ENCODE measurements at regions not wholly inside any gene's neighbourhood (a gene's known extent, or its start where the extent isn't known, plus 50 kb on each side); places are given as distances from the start of the nearest gene placed in this dataset.

DNA sequence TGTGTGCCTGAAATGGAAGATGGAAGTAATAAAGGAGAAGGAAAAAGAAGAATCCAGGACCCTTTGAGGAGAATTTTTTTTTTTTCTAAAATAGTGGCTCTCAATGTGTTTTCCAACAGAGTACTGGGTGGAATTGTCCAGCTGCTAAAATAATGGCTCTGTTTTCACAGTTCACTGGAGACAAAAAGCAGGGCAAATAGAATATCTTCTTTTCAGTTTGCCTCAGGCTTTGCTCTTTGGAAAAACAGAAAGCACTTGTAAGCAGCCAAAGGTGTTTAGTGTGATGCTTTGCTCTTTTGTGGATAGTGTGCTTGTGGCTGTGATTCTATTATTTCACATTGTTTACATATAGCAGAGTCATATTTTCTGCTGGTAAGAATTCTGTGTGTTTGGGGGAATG, 77.4 kb upstream of the MROH9 start:
- Histone ChIP-seq H3K23ac (ENCODE audit: low read depth, low read length) (no peak overlapping the region), H2AFZ (replicated peaks; ENCODE audit: low read length, poor library complexity) (no peak overlapping the region), H3K14ac (replicated peaks; ENCODE audit: low read depth, low read length) (no peak overlapping the region), H3K4me3 (ENCODE audit: insufficient read depth, low read depth, low read length) (no peak overlapping the region), H3K79me1 (ENCODE audit: low read depth in 1 of 2, low read length in 2 of 2) (no peaks in the 10 kb centered on the region), H4K5ac (ENCODE audit: low read depth, low read length) (no peak overlapping the region), H3K27ac (ENCODE audit: insufficient read depth, low read length) (no peak overlapping the region), H2AK5ac (ENCODE audit: low read depth, low read length) (no peak overlapping the region), H4K8ac (ENCODE audit: low read depth in 2 of 2, low read length in 2 of 2) (no peak overlapping the region), H4K91ac (ENCODE audit: insufficient read depth, low read depth, low read length) (no peak overlapping the region), H3K56ac (ENCODE audit: extremely low read depth, insufficient read depth, low read length) (no peak overlapping the region), H2AK9ac (replicated peaks; ENCODE audit: low read depth, low read length, poor library complexity) (no peak overlapping the region), H3K18ac (ENCODE audit: low read depth, low read length) (no peak overlapping the region), H2BK5ac (ENCODE audit: low read depth, low read length, poor library complexity, severe bottlenecking) (no peak overlapping the region), H3K36me3 (ENCODE audit: control insufficient read depth, insufficient read depth, low read length) (no peaks in the 10 kb centered on the region), H2BK20ac (ENCODE audit: low read depth, low read length) (no peak overlapping the region), H2BK15ac (ENCODE audit: low read depth, low read length) (no peak overlapping the region), H3K27me3 (ENCODE audit: control insufficient read depth, insufficient read depth, low read length) (no peaks in the 10 kb centered on the region; the same call in 1 of the 2 replicates), H3K9me3 (ENCODE audit: control insufficient read depth, insufficient read depth, low read length) (no peaks in the 10 kb centered on the region), H4K20me1 (ENCODE audit: insufficient read depth, low read length) (no peaks in the 10 kb centered on the region), H2BK120ac (ENCODE audit: low read depth, low read length) (no peak overlapping the region), H3K4me1 (ENCODE audit: control insufficient read depth, insufficient read depth, low read length) (no peaks in the 10 kb centered on the region), H3K4ac (ENCODE audit: low read depth, low read length) (no peak overlapping the region), H3K9ac (ENCODE audit: low read depth, low read length) (no peak overlapping the region), H3K4me2 (ENCODE audit: low read depth, low read length) (no peak overlapping the region), H3K9me1 (ENCODE audit: insufficient read depth, low read length) (no peaks in the 10 kb centered on the region)
- in situ Hi-C loops (cut with MboI; ENCODE audit: low sequenced_read_pairs) = no loop called here
- BruUV-seq (replicated peaks) = no TSS peak
- TF ChIP-seq CHD1 (IDR thresholded peaks at IDR 0.05; ENCODE audit: low read depth, low read length) (no peak), RCOR1 (IDR thresholded peaks at IDR 0.05; ENCODE audit: insufficient replicate concordance, low read length) (no peak), MAFK (IDR thresholded peaks at IDR 0.05; ENCODE audit: low read depth, low read length) (no peak), POLR2A (IDR thresholded peaks at IDR 0.05; ENCODE audit: low read depth, low read length) (no peak), CEBPB (IDR thresholded peaks at IDR 0.05; ENCODE audit: low read depth, low read length) (no peak), BHLHE40 (IDR thresholded peaks at IDR 0.05; ENCODE audit: low read depth, low read length) (no peak), FOS (IDR thresholded peaks at IDR 0.05; ENCODE audit: low read depth, low read length) (no peak), NFE2L2 (IDR thresholded peaks at IDR 0.05; ENCODE audit: low read depth, low read length) (no peak), RAD21 (IDR thresholded peaks at IDR 0.05; ENCODE audit: low read length) (no peak)
- TF ChIP-seq, protein P1, sequence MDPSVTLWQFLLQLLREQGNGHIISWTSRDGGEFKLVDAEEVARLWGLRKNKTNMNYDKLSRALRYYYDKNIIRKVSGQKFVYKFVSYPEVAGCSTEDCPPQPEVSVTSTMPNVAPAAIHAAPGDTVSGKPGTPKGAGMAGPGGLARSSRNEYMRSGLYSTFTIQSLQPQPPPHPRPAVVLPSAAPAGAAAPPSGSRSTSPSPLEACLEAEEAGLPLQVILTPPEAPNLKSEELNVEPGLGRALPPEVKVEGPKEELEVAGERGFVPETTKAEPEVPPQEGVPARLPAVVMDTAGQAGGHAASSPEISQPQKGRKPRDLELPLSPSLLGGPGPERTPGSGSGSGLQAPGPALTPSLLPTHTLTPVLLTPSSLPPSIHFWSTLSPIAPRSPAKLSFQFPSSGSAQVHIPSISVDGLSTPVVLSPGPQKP (IDR thresholded peaks at IDR 0.05; ENCODE audit: borderline replicate concordance, low read depth, low read length) = no peak
- TF ChIP-seq, protein P2, sequence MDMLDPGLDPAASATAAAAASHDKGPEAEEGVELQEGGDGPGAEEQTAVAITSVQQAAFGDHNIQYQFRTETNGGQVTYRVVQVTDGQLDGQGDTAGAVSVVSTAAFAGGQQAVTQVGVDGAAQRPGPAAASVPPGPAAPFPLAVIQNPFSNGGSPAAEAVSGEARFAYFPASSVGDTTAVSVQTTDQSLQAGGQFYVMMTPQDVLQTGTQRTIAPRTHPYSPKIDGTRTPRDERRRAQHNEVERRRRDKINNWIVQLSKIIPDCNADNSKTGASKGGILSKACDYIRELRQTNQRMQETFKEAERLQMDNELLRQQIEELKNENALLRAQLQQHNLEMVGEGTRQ (IDR thresholded peaks at IDR 0.05; ENCODE audit: low read depth, low read length) = no peak
- TF ChIP-seq, protein P3, sequence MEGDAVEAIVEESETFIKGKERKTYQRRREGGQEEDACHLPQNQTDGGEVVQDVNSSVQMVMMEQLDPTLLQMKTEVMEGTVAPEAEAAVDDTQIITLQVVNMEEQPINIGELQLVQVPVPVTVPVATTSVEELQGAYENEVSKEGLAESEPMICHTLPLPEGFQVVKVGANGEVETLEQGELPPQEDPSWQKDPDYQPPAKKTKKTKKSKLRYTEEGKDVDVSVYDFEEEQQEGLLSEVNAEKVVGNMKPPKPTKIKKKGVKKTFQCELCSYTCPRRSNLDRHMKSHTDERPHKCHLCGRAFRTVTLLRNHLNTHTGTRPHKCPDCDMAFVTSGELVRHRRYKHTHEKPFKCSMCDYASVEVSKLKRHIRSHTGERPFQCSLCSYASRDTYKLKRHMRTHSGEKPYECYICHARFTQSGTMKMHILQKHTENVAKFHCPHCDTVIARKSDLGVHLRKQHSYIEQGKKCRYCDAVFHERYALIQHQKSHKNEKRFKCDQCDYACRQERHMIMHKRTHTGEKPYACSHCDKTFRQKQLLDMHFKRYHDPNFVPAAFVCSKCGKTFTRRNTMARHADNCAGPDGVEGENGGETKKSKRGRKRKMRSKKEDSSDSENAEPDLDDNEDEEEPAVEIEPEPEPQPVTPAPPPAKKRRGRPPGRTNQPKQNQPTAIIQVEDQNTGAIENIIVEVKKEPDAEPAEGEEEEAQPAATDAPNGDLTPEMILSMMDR (conservative IDR thresholded peaks at IDR 0.05; ENCODE audit: low read depth, low read length) = no peak
- dilution Hi-C loops (cut with HindIII; ENCODE audit: low sequenced_read_pairs, unreplicated experiment) = no loop called here
- no peak for DNase-seq
- CTCF ChIA-PET = interaction anchor here (0.7 to 1.4 kb wide), 2 partner anchors 22 to 1663 kb away, joined by 4 read pairs; no protein-coding TSS in a partner anchor
- POLR2A ChIA-PET (ENCODE audit: unreplicated experiment) = no interaction called here
- ATAC-seq (ENCODE audit: low read depth) = no peak
- intact Hi-C loops (cut with micrococcal nuclease) = no loop called here
